OCI-LY3 (cell line): ENCODE measurements at regions not wholly inside any gene's neighbourhood (a gene's known extent, or its start where the extent isn't known, plus 50 kb on each side); places are given as distances from the start of the nearest gene placed in this dataset.
"Not testable (repeated sequence)": the region's sequence is repeated elsewhere in the genome, so short reads cannot be mapped to it uniquely, and the experiment has no call there.

ENCODE experiments used
- EZH2phosphoT487 ChIP-seq: fragments of 200-600 bp; shearing (Covaris generic); IDR thresholded peaks from 2 replicates; pipeline ENCODE4 v1.6.1; 2018; ENCODE audit warnings: antibody characterized with exemption, mixed run types, low read depth
- TF ChIP-seq, protein P1 (sequence below): fragments of 200-600, 300-600 bp; sonication (generic); IDR thresholded peaks from 2 replicates; pipeline ENCODE4 v1.5.1; 2014; ENCODE audit warnings: antibody characterized with exemption, low read length, low read depth

DNA sequence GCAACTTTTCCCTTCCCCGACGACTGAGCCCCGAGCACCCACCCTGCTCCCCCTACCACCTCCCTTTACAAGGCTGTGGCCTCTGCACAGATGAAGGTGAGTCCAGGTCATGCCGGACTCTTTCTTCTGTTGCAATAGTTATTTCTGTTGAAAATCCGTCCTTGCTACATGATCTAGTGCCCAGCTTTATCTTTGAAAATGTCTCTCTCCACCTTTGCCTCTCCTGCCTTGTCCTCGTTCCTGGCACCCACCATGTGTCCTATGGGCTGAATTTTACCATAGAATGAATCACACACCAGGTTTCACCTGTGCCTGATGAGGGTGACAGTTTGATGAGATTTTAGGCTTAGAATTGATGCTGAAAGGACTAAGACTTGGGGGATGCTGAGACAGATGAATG is 92.9 kb downstream of the TMEM121 start:
- TF ChIP-seq, protein P1, sequence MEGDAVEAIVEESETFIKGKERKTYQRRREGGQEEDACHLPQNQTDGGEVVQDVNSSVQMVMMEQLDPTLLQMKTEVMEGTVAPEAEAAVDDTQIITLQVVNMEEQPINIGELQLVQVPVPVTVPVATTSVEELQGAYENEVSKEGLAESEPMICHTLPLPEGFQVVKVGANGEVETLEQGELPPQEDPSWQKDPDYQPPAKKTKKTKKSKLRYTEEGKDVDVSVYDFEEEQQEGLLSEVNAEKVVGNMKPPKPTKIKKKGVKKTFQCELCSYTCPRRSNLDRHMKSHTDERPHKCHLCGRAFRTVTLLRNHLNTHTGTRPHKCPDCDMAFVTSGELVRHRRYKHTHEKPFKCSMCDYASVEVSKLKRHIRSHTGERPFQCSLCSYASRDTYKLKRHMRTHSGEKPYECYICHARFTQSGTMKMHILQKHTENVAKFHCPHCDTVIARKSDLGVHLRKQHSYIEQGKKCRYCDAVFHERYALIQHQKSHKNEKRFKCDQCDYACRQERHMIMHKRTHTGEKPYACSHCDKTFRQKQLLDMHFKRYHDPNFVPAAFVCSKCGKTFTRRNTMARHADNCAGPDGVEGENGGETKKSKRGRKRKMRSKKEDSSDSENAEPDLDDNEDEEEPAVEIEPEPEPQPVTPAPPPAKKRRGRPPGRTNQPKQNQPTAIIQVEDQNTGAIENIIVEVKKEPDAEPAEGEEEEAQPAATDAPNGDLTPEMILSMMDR = not testable (repeated sequence)
- TF ChIP-seq EZH2phosphoT487 = not testable (repeated sequence)
